GM23248 (cell line): ENCODE measurements at regions not wholly inside any gene's neighbourhood (a gene's known extent, or its start where the extent isn't known, plus 50 kb on each side); places are given as distances from the start of the nearest gene placed in this dataset.

ENCODE experiments used
- DNase-seq: peaks from one replicate; pipeline ENCODE4 v3.0.0-alpha.2; 2015
- H2AFZ ChIP-seq: fragments of 200-600 bp; sonication (generic); 2 replicates; pipeline ENCODE4 v1.6.1; 2016; ENCODE audit warnings: antibody characterized with exemption
- H3F3A ChIP-seq: fragments of 200-600 bp; sonication (generic); 2 replicates; pipeline ENCODE4 v1.6.1; 2016; ENCODE audit warnings: mild to moderate bottlenecking, antibody characterized with exemption, mixed run types; ENCODE audit not compliant: insufficient read depth
- H3K27ac ChIP-seq: fragments of 200-600 bp; sonication (generic); 2 replicates; pipeline ENCODE4 v1.5.1; 2016; ENCODE audit warnings: mild to moderate bottlenecking
- H3K27me3 ChIP-seq: fragments of 200-600 bp; sonication (generic); replicated peaks from 2 replicates; pipeline ENCODE4 v1.6.1; 2016; ENCODE audit warnings: mild to moderate bottlenecking; ENCODE audit not compliant: insufficient read depth
- H3K36me3 ChIP-seq: fragments of 200-600 bp; sonication (generic); 2 replicates; pipeline ENCODE4 v1.6.1; 2016; ENCODE audit warnings: low read depth, mild to moderate bottlenecking
- H3K4me1 ChIP-seq: fragments of 200-600 bp; sonication (generic); 2 replicates; pipeline ENCODE4 v1.6.1; 2016; ENCODE audit warnings: mild to moderate bottlenecking; ENCODE audit not compliant: insufficient read depth
- H3K4me2 ChIP-seq: fragments of 200-600 bp; sonication (generic); one replicate; pipeline ENCODE4 v1.6.1; 2016; ENCODE audit warnings: mild to moderate bottlenecking; ENCODE audit not compliant: unreplicated experiment
- H3K4me3 ChIP-seq: fragments of 200-600 bp; sonication (generic); 2 replicates; pipeline ENCODE4 v1.5.1; 2016; ENCODE audit warnings: mild to moderate bottlenecking
- H3K79me2 ChIP-seq: fragments of 200-600 bp; sonication (generic); 2 replicates; pipeline ENCODE4 v1.6.1; 2016; ENCODE audit warnings: mild to moderate bottlenecking; ENCODE audit not compliant: insufficient read depth
- H3K9ac ChIP-seq: fragments of 200-600 bp; sonication (generic); 2 replicates; pipeline ENCODE4 v1.6.1; 2016; ENCODE audit warnings: mild to moderate bottlenecking
- H3K9me2 ChIP-seq: fragments of 200-600 bp; sonication (generic); 2 replicates; pipeline ENCODE4 v1.6.1; 2016; ENCODE audit warnings: mixed run types, mild to moderate bottlenecking, moderate library complexity; ENCODE audit not compliant: insufficient read depth
- H3K9me3 ChIP-seq: fragments of 200-600 bp; sonication (generic); one replicate; pipeline ENCODE4 v1.6.1; 2017; ENCODE audit warnings: low read depth
- H4K20me1 ChIP-seq: fragments of 200-600 bp; sonication (generic); 2 replicates; pipeline ENCODE4 v1.6.0; 2016; ENCODE audit not compliant: insufficient read depth
- EZH2 ChIP-seq: fragments of 200-600 bp; sonication (generic); IDR thresholded peaks from 2 replicates; pipeline ENCODE4 v1.6.1; 2018; ENCODE audit warnings: antibody characterized with exemption, mild to moderate bottlenecking; ENCODE audit not compliant: insufficient read depth, poor library complexity, severe bottlenecking
- EZH2phosphoT487 ChIP-seq: fragments of 200-600 bp; sonication (generic); IDR thresholded peaks from 2 replicates; pipeline ENCODE4 v1.6.1; 2018; ENCODE audit warnings: antibody characterized with exemption, moderate library complexity, mild to moderate bottlenecking, low read depth; ENCODE audit not compliant: insufficient read depth
- WGBS, 2 experiments: methylation state at CpG; one replicate each; pipeline ENCODE4 v1.1.6; 2015 to 2017; ENCODE audit warnings: low lambda C conversion rate in 2 of 2, low coverage in 1 of 2; ENCODE audit errors: missing lambda C conversion rate in 2 of 2; 5-methylcytosine and 5-hydroxymethylcytosine counted together
- in situ Hi-C: fragments of 300-500 bp; cut with MboI; formaldehyde crosslinking; loops from 2 replicates; pipeline ENCODE4 v1.15.0; 2020

DNA sequence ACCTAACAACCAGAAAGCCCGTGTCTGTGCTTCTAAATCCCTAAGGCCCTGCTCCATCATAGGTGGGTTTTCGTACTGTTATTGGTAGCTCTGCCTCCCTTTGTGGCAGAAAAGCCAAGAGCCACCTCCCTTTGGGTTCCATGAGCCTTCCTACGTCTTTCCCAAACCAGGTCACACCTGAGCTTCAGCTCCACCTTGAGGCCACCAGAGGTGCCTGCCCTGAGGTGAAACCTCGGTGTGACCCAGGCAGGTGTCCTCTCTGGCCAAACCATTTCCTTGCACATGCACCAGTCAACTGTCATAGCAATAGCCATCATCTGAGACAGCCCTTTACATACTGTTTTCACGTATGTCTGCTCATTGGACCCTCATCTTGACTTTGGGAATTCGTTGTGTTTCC lies 188.0 kb upstream of the RBPJ start:
- WGBS, 2 experiments = 71 to 77% methylated on average over 6 of the region's 6 CpGs

GRCh38 chr4:26133840-26134239 lies 187.0 kb upstream of the RBPJ start:
- Histone ChIP-seq H3K27me3 (peaks cover 22% of the 10 kb centered on the region), H3K4me3 (no peak overlapping the region), H3K9me2 (no peaks in the 10 kb centered on the region), H3K27ac (no peak overlapping the region), H3K4me2 (no peak overlapping the region), H3K9me3 (no peaks in the 10 kb centered on the region), H3K4me1 (no peaks in the 10 kb centered on the region), H3F3A (no peaks in the 10 kb centered on the region), H2AFZ (no peak overlapping the region), H3K79me2 (no peaks in the 10 kb centered on the region), H3K9ac (no peak overlapping the region), H3K36me3 (no peaks in the 10 kb centered on the region), H4K20me1 (no peaks in the 10 kb centered on the region)
- in situ Hi-C loops = no loop called here
- no peak for DNase-seq
- TF ChIP-seq EZH2 (no peak), EZH2phosphoT487 (no peak)
- WGBS, 2 experiments = 65 to 75% methylated on average over 2 of the region's 2 CpGs

More for the DNA sequence above, 188.0 kb upstream of the RBPJ start:
- Histone ChIP-seq H3K27ac (no peak overlapping the region), H3K4me3 (no peak overlapping the region), H3K9ac (no peak overlapping the region), H3K36me3 (no peaks in the 10 kb centered on the region), H3K79me2 (no peaks in the 10 kb centered on the region), H4K20me1 (no peaks in the 10 kb centered on the region), H3K9me2 (no peaks in the 10 kb centered on the region), H3K4me1 (no peaks in the 10 kb centered on the region), H3K9me3 (no peaks in the 10 kb centered on the region), H3K27me3 (peaks cover 22% of the 10 kb centered on the region), H3K4me2 (no peak overlapping the region), H3F3A (no peaks in the 10 kb centered on the region), H2AFZ (no peak overlapping the region)
- TF ChIP-seq EZH2 = no peak
- no peak for TF ChIP-seq EZH2phosphoT487
- DNase-seq = no peak
- in situ Hi-C loops = no loop called here

- Histone ChIP-seq H3K4me1 (peaks cover 10% of the 10 kb centered on the region), H3K27ac (no peak overlapping the region), H3K36me3 (no peaks in the 10 kb centered on the region), H3K9me2 (no peaks in the 10 kb centered on the region), H3F3A (no peaks in the 10 kb centered on the region; the same call in 1 of the 2 replicates), H2AFZ (no peak overlapping the region), H3K9ac (no peak overlapping the region), H3K27me3 (peaks cover 22% of the 10 kb centered on the region), H3K9me3 (no peaks in the 10 kb centered on the region), H3K4me2 (no peak overlapping the region), H3K4me3 (no peak overlapping the region), H3K79me2 (no peaks in the 10 kb centered on the region), H4K20me1 (no peaks in the 10 kb centered on the region)
- TF ChIP-seq EZH2 (no peak), EZH2phosphoT487 (no peak)
- WGBS, 2 experiments = 58 to 59% methylated on average over 4 of the region's 4 CpGs
- in situ Hi-C loops = no loop called here
- no peak for DNase-seq
These were observed 185.5 kb upstream of the RBPJ start for GRCh38 chr4:26135331-26135730.

DNA sequence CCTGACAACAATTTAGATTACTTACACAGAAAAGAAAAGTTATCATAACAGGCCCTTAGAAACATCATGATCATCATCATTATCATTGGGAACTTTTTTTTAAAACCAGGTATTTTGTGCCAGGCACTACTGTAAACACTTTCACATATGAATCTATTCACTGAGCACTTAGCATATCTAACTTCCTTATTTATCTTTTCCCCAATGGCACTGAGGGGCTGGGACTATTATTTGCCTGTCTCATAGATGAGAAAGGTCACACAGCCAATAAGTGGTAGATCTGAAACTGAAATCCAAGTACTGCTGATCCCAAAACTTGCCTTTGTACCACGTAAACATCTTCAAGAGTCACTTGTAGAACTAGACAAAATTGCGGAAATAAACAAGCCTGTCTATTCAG lies 184.2 kb upstream of the RBPJ start:
- Histone ChIP-seq H3K36me3 (no peaks in the 10 kb centered on the region), H3K4me3 (no peak overlapping the region), H3K4me2 (no peak overlapping the region), H3K4me1 (peaks cover 18% of the 10 kb centered on the region), H3K9ac (no peak overlapping the region), H3K27ac (no peak overlapping the region), H3K9me3 (no peaks in the 10 kb centered on the region), H3K79me2 (no peaks in the 10 kb centered on the region), H4K20me1 (no peaks in the 10 kb centered on the region), H3K27me3 (peaks cover 22% of the 10 kb centered on the region), H3F3A (no peaks in the 10 kb centered on the region; the same call in 1 of the 2 replicates), H2AFZ (no peak overlapping the region), H3K9me2 (no peaks in the 10 kb centered on the region)
- in situ Hi-C loops = no loop called here
- 95 to 98% methylated on average over 2 of the region's 2 CpGs for WGBS, 2 experiments
- DNase-seq = no peak
- TF ChIP-seq EZH2phosphoT487 (no peak), EZH2 (no peak)

DNA sequence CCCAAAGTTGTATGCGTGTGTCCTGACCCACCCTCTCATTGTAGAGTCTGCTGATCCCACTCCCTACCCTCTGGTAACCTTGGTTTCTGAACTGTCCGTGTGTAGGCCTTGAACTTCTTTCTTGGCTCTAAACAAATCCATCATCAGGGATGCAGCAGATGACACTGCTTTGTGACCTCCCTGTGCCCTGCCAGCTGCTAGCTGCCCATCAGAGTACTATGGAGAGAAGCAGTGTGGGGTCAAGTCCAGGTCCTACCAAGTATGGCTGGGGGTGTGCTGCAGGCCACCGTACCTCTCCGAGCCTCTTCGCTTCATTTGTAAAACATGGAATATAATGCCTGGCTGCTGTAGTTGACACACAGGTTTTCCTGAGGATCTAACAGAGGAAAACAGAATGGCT lies 183.5 kb upstream of the RBPJ start:
- H3K27ac ChIP-seq = no peak overlapping the region
- no peak overlapping the region for H3K4me3 ChIP-seq
- no peak for DNase-seq
- H3K4me2 ChIP-seq = no peak overlapping the region
- no peaks in the 10 kb centered on the region for H3K9me3 ChIP-seq
- no peak overlapping the region for H3K9ac ChIP-seq
- 87 to 90% methylated on average over 5 of the region's 5 CpGs for whole genome bisulfite sequencing, 2 experiments
- in situ Hi-C loops = no loop called here
- no peaks in the 10 kb centered on the region for H3K36me3 ChIP-seq
- H2AFZ ChIP-seq = no peak overlapping the region
- TF ChIP-seq EZH2 = no peak
- no peak for TF ChIP-seq EZH2phosphoT487
- H3K27me3 ChIP-seq = peaks cover 22% of the 10 kb centered on the region
- H3F3A ChIP-seq = peaks cover 2% of the 10 kb centered on the region; the same call in 1 of the 2 replicates
- H3K4me1 ChIP-seq = peaks cover 25% of the 10 kb centered on the region
- no peaks in the 10 kb centered on the region for H3K9me2 ChIP-seq
- no peaks in the 10 kb centered on the region for H4K20me1 ChIP-seq
- H3K79me2 ChIP-seq = no peaks in the 10 kb centered on the region
